HCT116 (cell line): ENCODE measurements at regions not wholly inside any gene's neighbourhood (a gene's known extent, or its start where the extent isn't known, plus 50 kb on each side); places are given as distances from the start of the nearest gene placed in this dataset.
"Not testable (repeated sequence)": the region's sequence is repeated elsewhere in the genome, so short reads cannot be mapped to it uniquely, and the experiment has no call there.

Experiments
- ATAC-seq: fragments of 200-7000 bp; cut with Tn5 transposase; 2 replicates; pipeline ENCODE4 v1.9.1; 2020; ENCODE audit warnings: mild to moderate bottlenecking, moderate library complexity
- BruUV-seq: library from RNA; stranded (reverse); fragments of 400-500 nt; replicated peaks from 2 replicates; lab custom pipeline; 2021; lab: Mats Ljungman, UMichigan
- CTCF ChIA-PET: fragments of 300-600 bp; sonication (Branson Sonifier 250); formaldehyde crosslinking; loops from one replicate; lab custom pipeline; 2021; ENCODE audit warnings: antibody characterized with exemption; lab: Charles Lee
- POLR2A ChIA-PET: fragments of 300-600, 350-600 bp; sonication (Branson Sonifier 250); formaldehyde crosslinking; loops from one replicate; lab custom pipeline; 2021; ENCODE audit warnings: antibody characterized with exemption; lab: Charles Lee
- RAD21 ChIA-PET, 2 experiments: fragments of 300-600 bp; sonication (Branson Sonifier 250); formaldehyde crosslinking; loops; one replicate each; lab custom pipeline; 2023; ENCODE audit warnings: low total read pairs in 2 of 2; ENCODE audit not compliant: uncharacterized antibody in 2 of 2, unreplicated experiment in 2 of 2, low non-redundant PET in 1 of 2; lab: Charles Lee
- DNase-seq: peaks from one replicate; pipeline ENCODE4 v3.0.0-alpha.2; 2010; ENCODE audit warnings: low read depth, low spot score
- H2AFZ ChIP-seq: fragments of 200-600 bp; shearing (Covaris generic), sonication (generic); 2 replicates; pipeline ENCODE4 v1.6.1; 2017; ENCODE audit warnings: low read depth, mixed run types, mixed read lengths, antibody characterized with exemption, low read length; ENCODE audit not compliant: poor library complexity, severe bottlenecking
- H3K27ac ChIP-seq: 2 replicates; pipeline ENCODE4 v1.5.1; 2012; ENCODE audit warnings: low read depth, low read length
- H3K27me3 ChIP-seq: fragments of 200-600 bp; sonication (generic); 2 replicates; pipeline ENCODE4 v1.6.1; 2016; ENCODE audit warnings: mixed run types, low read length, mixed read lengths; ENCODE audit not compliant: insufficient read depth
- H3K36me3 ChIP-seq, 2 experiments: fragments of 200-500 bp in 1 of 2; fragments of 200-600 bp in 1 of 2; sonication (Bioruptor generic) in 1 of 2; sonication (generic) in 1 of 2; 2 replicates each; pipeline versions ENCODE4 v1.5.1 to v1.6.1; 2014 to 2016; ENCODE audit warnings: low read length in 2 of 2, inconsistent platforms in 1 of 2, mixed read lengths in 1 of 2, mixed run types in 1 of 2; ENCODE audit not compliant: insufficient read depth in 2 of 2, control insufficient read depth in 1 of 2
- H3K4me1 ChIP-seq, 2 experiments: fragments of 200-600 bp in 1 of 2; sonication (generic) in 1 of 2; 2 replicates each; pipeline versions ENCODE4 v1.5.1 to v1.6.1; 2012 to 2017; ENCODE audit warnings: low read length in 2 of 2, inconsistent platforms in 1 of 2, mild to moderate bottlenecking in 1 of 2, mixed read lengths in 1 of 2, mixed run types in 1 of 2, moderate library complexity in 1 of 2; ENCODE audit not compliant: insufficient read depth in 2 of 2, control insufficient read depth in 1 of 2
- H3K4me2 ChIP-seq: fragments of 200-600 bp; sonication (generic); 2 replicates; pipeline ENCODE4 v1.6.1; 2017; ENCODE audit warnings: mixed run types, low read length, mixed read lengths
- H3K4me3 ChIP-seq, 2 experiments: fragments of 200-600 bp in 1 of 2; sonication (generic) in 1 of 2; replicated peaks in 1 of 2; 2 replicates each; pipeline ENCODE4 v1.5.1; 2011 to 2016; ENCODE audit warnings: low read length in 2 of 2, control low read depth in 1 of 2, low read depth in 1 of 2, mild to moderate bottlenecking in 1 of 2, mixed read lengths in 1 of 2, mixed run types in 1 of 2
- H3K79me2 ChIP-seq: fragments of 200-600 bp; sonication (generic); 2 replicates; pipeline ENCODE4 v1.6.1; 2017; ENCODE audit warnings: mild to moderate bottlenecking, mixed run types, low read length, moderate library complexity, mixed read lengths; ENCODE audit not compliant: insufficient read depth
- H3K9ac ChIP-seq: fragments of 200-600 bp; sonication (generic); 2 replicates; pipeline ENCODE4 v1.6.1; 2016; ENCODE audit warnings: low read length, mixed read lengths
- H3K9me2 ChIP-seq: fragments of 200-600 bp; sonication (generic), shearing (Covaris generic); 2 replicates; pipeline ENCODE4 v1.6.1; 2017; ENCODE audit warnings: mixed run types, mild to moderate bottlenecking, moderate library complexity; ENCODE audit not compliant: insufficient read depth
- H3K9me3 ChIP-seq, 2 experiments: fragments of 200-500 bp in 1 of 2; fragments of 200-600 bp in 1 of 2; sonication (Bioruptor generic) in 1 of 2; sonication (generic) in 1 of 2; 2 replicates each; pipeline ENCODE4 v1.6.1; 2014 to 2017; ENCODE audit warnings: low read length in 2 of 2, mixed read lengths in 2 of 2, inconsistent platforms in 1 of 2, low read depth in 1 of 2, mild to moderate bottlenecking in 1 of 2, mixed run types in 1 of 2, moderate library complexity in 1 of 2; ENCODE audit not compliant: control insufficient read depth in 1 of 2, insufficient read depth in 1 of 2
- H4K20me1 ChIP-seq: fragments of 200-600 bp; sonication (generic), shearing (Covaris generic); 2 replicates; pipeline ENCODE4 v1.6.1; 2017; ENCODE audit warnings: mixed run types, mild to moderate bottlenecking, moderate library complexity; ENCODE audit not compliant: insufficient read depth
- EGR1 ChIP-seq: IDR thresholded peaks from 2 replicates; pipeline ENCODE4 v1.6.1; 2012; ENCODE audit warnings: low read depth
- EZH2 ChIP-seq: fragments of 200-600 bp; sonication (generic); IDR thresholded peaks from 2 replicates; pipeline ENCODE4 v1.6.1; 2017; ENCODE audit warnings: antibody characterized with exemption, mixed run types
- JUND ChIP-seq: IDR thresholded peaks from 2 replicates; pipeline ENCODE4 v1.6.1; 2012
- POLR2A ChIP-seq: IDR thresholded peaks from 2 replicates; pipeline ENCODE4 v1.7.0; 2011; ENCODE audit warnings: borderline replicate concordance; ENCODE audit not compliant: insufficient read depth, insufficient read length; ENCODE audit errors: extremely low read depth
- SRF ChIP-seq: IDR thresholded peaks from 2 replicates; pipeline ENCODE4 v1.6.1; 2012; ENCODE audit warnings: low read depth
- YY1 ChIP-seq: IDR thresholded peaks from 2 replicates; pipeline ENCODE4 v1.6.1; 2011; ENCODE audit warnings: low read length, low read depth, moderate library complexity, mild to moderate bottlenecking; ENCODE audit not compliant: insufficient replicate concordance; ENCODE audit errors: extremely low read depth
- intact Hi-C: fragments of 100-400 bp; cut with micrococcal nuclease; formaldehyde crosslinking; loops from 2 replicates; pipeline ENCODE4 v1.10.0; 2022
- TF ChIP-seq, protein P1 (sequence below): IDR thresholded peaks from 2 replicates; pipeline ENCODE4 v1.6.1; 2012

GRCh38 chr4:148540622-148541326 lies 98.6 kb upstream of the NR3C2 start:
- BruUV-seq = no TSS peak
- DNase-seq = no peak
- H3K4me1 ChIP-seq = no peaks in the 10 kb centered on the region
- TF ChIP-seq EGR1 = no peak
- TF ChIP-seq, protein P1, sequence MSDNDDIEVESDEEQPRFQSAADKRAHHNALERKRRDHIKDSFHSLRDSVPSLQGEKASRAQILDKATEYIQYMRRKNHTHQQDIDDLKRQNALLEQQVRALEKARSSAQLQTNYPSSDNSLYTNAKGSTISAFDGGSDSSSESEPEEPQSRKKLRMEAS = no peak
- no peak for TF ChIP-seq POLR2A
- no peak for TF ChIP-seq YY1
- TF ChIP-seq JUND = no peak
- H3K4me3 ChIP-seq = no peak overlapping the region
- intact Hi-C loops = no loop called here
- H3K27me3 ChIP-seq = no peaks in the 10 kb centered on the region
- H3K4me2 ChIP-seq = no peak overlapping the region
- ChIA-PET RAD21 (no interaction called here), POLR2A (no interaction called here), CTCF (no interaction called here)
- H3K27ac ChIP-seq = no peak overlapping the region
- no peak overlapping the region for H2AFZ ChIP-seq
- ATAC-seq = no peak
- H3K79me2 ChIP-seq = no peaks in the 10 kb centered on the region
- H3K9me3 ChIP-seq = no peaks in the 10 kb centered on the region
- no peak overlapping the region for H3K9ac ChIP-seq
- H4K20me1 ChIP-seq = no peaks in the 10 kb centered on the region
- H3K9me2 ChIP-seq = no peaks in the 10 kb centered on the region
- H3K36me3 ChIP-seq = no peaks in the 10 kb centered on the region

GRCh38 chr4:148539387-148539786 lies 97.2 kb upstream of the NR3C2 start:
- Histone ChIP-seq H2AFZ (no peak overlapping the region), H3K79me2 (no peaks in the 10 kb centered on the region), H4K20me1 (no peaks in the 10 kb centered on the region), H3K4me1 (no peaks in the 10 kb centered on the region), H3K4me3 (no peak overlapping the region), H3K9ac (no peak overlapping the region), H3K36me3 (no peaks in the 10 kb centered on the region), H3K9me3 (no peaks in the 10 kb centered on the region), H3K9me2 (no peaks in the 10 kb centered on the region), H3K27me3 (no peaks in the 10 kb centered on the region), H3K4me2 (no peak overlapping the region), H3K27ac (no peak overlapping the region)
- RAD21 ChIA-PET = no interaction called here
- CTCF ChIA-PET = no interaction called here
- POLR2A ChIA-PET = no interaction called here
- intact Hi-C loops = no loop called here
- BruUV-seq = no TSS peak
- DNase-seq (no peak), ATAC-seq (no peak)
- TF ChIP-seq YY1 (no peak), SRF (no peak), EZH2 (no peak)

- RAD21 ChIA-PET, H3K4me1 ChIP-seq, H3K27me3 ChIP-seq, BruUV-seq, POLR2A ChIA-PET, H3K9me3 ChIP-seq, ATAC-seq, H3K4me3 ChIP-seq, DNase-seq, CTCF ChIA-PET, H3K9me2 ChIP-seq, H3K9ac ChIP-seq, H3K4me2 ChIP-seq, H4K20me1 ChIP-seq, intact Hi-C loops, H2AFZ ChIP-seq, H3K27ac ChIP-seq, H3K79me2 ChIP-seq, H3K36me3 ChIP-seq: not testable (repeated sequence)
Measured at GRCh38 chr4:148533851-148534250, 91.6 kb upstream of the NR3C2 start.
